OCI-LY7 (cell line): ENCODE measurements at regions not wholly inside any gene's neighbourhood (a gene's known extent, or its start where the extent isn't known, plus 50 kb on each side); places are given as distances from the start of the nearest gene placed in this dataset.

Source experiments
- BruUV-seq: library from RNA; stranded (reverse); fragments of 400-500 nt; replicated peaks from 2 replicates; lab custom pipeline; 2021; lab: Mats Ljungman, UMichigan
- CTCF ChIA-PET: fragments of 300-600 bp; sonication (Branson Sonifier 250); formaldehyde crosslinking; loops from one replicate; lab custom pipeline; 2022; ENCODE audit warnings: antibody characterized with exemption; ENCODE audit not compliant: unreplicated experiment; lab: Charles Lee
- POLR2A ChIA-PET: fragments of 300-600 bp; sonication (Branson Sonifier 250); formaldehyde crosslinking; loops from one replicate; lab custom pipeline; 2022; ENCODE audit warnings: antibody characterized with exemption; lab: Charles Lee
- DNase-seq: peaks from one replicate; pipeline ENCODE4 v3.0.0-alpha.2; 2015; ENCODE audit warnings: low spot score
- H2AFZ ChIP-seq: fragments of 200-600 bp; sonication (generic), shearing (Covaris generic); 2 replicates; pipeline ENCODE4 v1.6.1; 2014; ENCODE audit warnings: mild to moderate bottlenecking, antibody characterized with exemption, low read length, moderate library complexity
- H3K27ac ChIP-seq: fragments of 200-600 bp; sonication (generic); 2 replicates; pipeline ENCODE4 v1.5.1; 2014; ENCODE audit warnings: mixed run types, low read depth, mild to moderate bottlenecking, moderate library complexity, low read length, inconsistent platforms; ENCODE audit not compliant: poor library complexity, severe bottlenecking
- H3K36me3 ChIP-seq: fragments of 200-600 bp; sonication (generic); 2 replicates; pipeline ENCODE4 v1.6.1; 2014; ENCODE audit warnings: mild to moderate bottlenecking, antibody characterized with exemption, low read length, moderate library complexity, mixed read lengths; ENCODE audit not compliant: insufficient read depth
- H3K4me1 ChIP-seq: fragments of 200-600 bp; sonication (generic); 2 replicates; pipeline ENCODE4 v1.5.1; 2014; ENCODE audit warnings: mild to moderate bottlenecking, low read length; ENCODE audit not compliant: insufficient read depth, poor library complexity, severe bottlenecking
- H3K4me2 ChIP-seq: fragments of 200-600 bp; sonication (generic); 2 replicates; pipeline ENCODE4 v1.6.1; 2014; ENCODE audit warnings: mild to moderate bottlenecking, low read length
- H3K4me3 ChIP-seq: fragments of 200-600 bp; sonication (generic); 2 replicates; pipeline ENCODE4 v1.5.1; 2014; ENCODE audit warnings: mild to moderate bottlenecking, low read depth, low read length; ENCODE audit not compliant: poor library complexity, severe bottlenecking
- H3K79me2 ChIP-seq: fragments of 200-600 bp; sonication (generic); 2 replicates; pipeline ENCODE4 v1.6.1; 2016; ENCODE audit warnings: low read depth, mild to moderate bottlenecking, low read length, moderate library complexity, mixed read lengths; ENCODE audit not compliant: insufficient read depth
- H3K9me2 ChIP-seq: fragments of 200-600 bp; sonication (generic); 2 replicates; pipeline ENCODE4 v1.6.1; 2016; ENCODE audit warnings: mild to moderate bottlenecking, low read length, mixed read lengths; ENCODE audit not compliant: insufficient read depth
- H3K9me3 ChIP-seq: fragments of 200-600 bp; sonication (generic); 2 replicates; pipeline ENCODE4 v1.6.1; 2014; ENCODE audit warnings: mild to moderate bottlenecking, mixed run types, low read length, mixed read lengths
- H4K20me1 ChIP-seq: fragments of 200-600 bp; sonication (generic); 2 replicates; pipeline ENCODE4 v1.6.1; 2014; ENCODE audit warnings: mild to moderate bottlenecking, antibody characterized with exemption, low read length, moderate library complexity, mixed read lengths; ENCODE audit not compliant: insufficient read depth
- CTCF ChIP-seq: fragments of 200-600 bp; sonication (generic); conservative IDR thresholded peaks from 2 replicates; pipeline ENCODE4 v1.5.1; 2014; ENCODE audit warnings: mild to moderate bottlenecking, antibody characterized with exemption, low read length, moderate library complexity, mixed read lengths
- EZH2phosphoT487 ChIP-seq: fragments of 200-600 bp; sonication (generic); IDR thresholded peaks from 2 replicates; pipeline ENCODE4 v1.6.1; 2018; ENCODE audit warnings: low read depth, borderline replicate concordance, mild to moderate bottlenecking, mixed run types, antibody characterized with exemption, low read length, moderate library complexity, mixed read lengths
- intact Hi-C: fragments of 100-400 bp; cut with micrococcal nuclease; formaldehyde crosslinking; loops from one replicate; pipeline ENCODE4 v1.10.0; 2022; ENCODE audit not compliant: unreplicated experiment

- H3K4me3 ChIP-seq = no peak overlapping the region
- no peaks in the 10 kb centered on the region for H3K9me3 ChIP-seq
- H3K36me3 ChIP-seq = no peaks in the 10 kb centered on the region
- H3K79me2 ChIP-seq = no peaks in the 10 kb centered on the region
- intact Hi-C loops = no loop called here
- no peaks in the 10 kb centered on the region for H4K20me1 ChIP-seq
- TF ChIP-seq CTCF = no peak
- no peak for TF ChIP-seq EZH2phosphoT487
- no peaks in the 10 kb centered on the region for H3K9me2 ChIP-seq
- POLR2A ChIA-PET = interaction anchor here (0.7 kb wide), 1 partner anchor 892 kb away, joined by 3 read pairs; no protein-coding TSS in a partner anchor
- H3K27ac ChIP-seq = no peak overlapping the region
- no peaks in the 10 kb centered on the region for H3K4me1 ChIP-seq
- H3K4me2 ChIP-seq = no peak overlapping the region
- CTCF ChIA-PET = no interaction called here
- no peak overlapping the region for H2AFZ ChIP-seq
- DNase-seq = no peak
- BruUV-seq = no TSS peak
These were observed 158.0 kb upstream of the TCF21 start for GRCh38 chr6:133730881-133731280.

GRCh38 chr6:133740218-133740617 lies 148.7 kb upstream of the TCF21 start:
- POLR2A ChIA-PET = no interaction called here
- no peaks in the 10 kb centered on the region for H3K4me1 ChIP-seq
- H3K36me3 ChIP-seq = no peaks in the 10 kb centered on the region
- no peak for DNase-seq
- H3K9me2 ChIP-seq = no peaks in the 10 kb centered on the region
- H3K4me3 ChIP-seq = no peak overlapping the region
- H3K79me2 ChIP-seq = no peaks in the 10 kb centered on the region
- CTCF ChIA-PET = no interaction called here
- BruUV-seq = no TSS peak
- no peak overlapping the region for H2AFZ ChIP-seq
- no peak overlapping the region for H3K27ac ChIP-seq
- H3K4me2 ChIP-seq = no peak overlapping the region
- intact Hi-C loops = no loop called here
- no peaks in the 10 kb centered on the region for H4K20me1 ChIP-seq
- no peak for TF ChIP-seq EZH2phosphoT487
- TF ChIP-seq CTCF = no peak
- H3K9me3 ChIP-seq = no peaks in the 10 kb centered on the region

GRCh38 chr6:133740816-133741215 lies 148.1 kb upstream of the TCF21 start:
- DNase-seq = no peak
- Histone ChIP-seq H3K9me3 (no peaks in the 10 kb centered on the region), H3K4me2 (no peak overlapping the region), H3K4me3 (no peak overlapping the region), H2AFZ (no peak overlapping the region), H3K27ac (no peak overlapping the region), H3K4me1 (no peaks in the 10 kb centered on the region), H3K79me2 (no peaks in the 10 kb centered on the region), H4K20me1 (no peaks in the 10 kb centered on the region), H3K36me3 (no peaks in the 10 kb centered on the region), H3K9me2 (no peaks in the 10 kb centered on the region)
- no TSS peak for BruUV-seq
- intact Hi-C loops = no loop called here
- POLR2A ChIA-PET = no interaction called here
- no peak for TF ChIP-seq EZH2phosphoT487
- TF ChIP-seq CTCF = no peak
- CTCF ChIA-PET = no interaction called here
